ENCODE measurements at regions not wholly inside any gene's neighbourhood (a gene's known extent, or its start where the extent isn't known, plus 50 kb on each side); places are given as distances from the start of the nearest gene placed in this dataset.
"Not testable (repeated sequence)": the region's sequence is repeated elsewhere in the genome, so short reads cannot be mapped to it uniquely, and the experiment has no call there.

- peak; percentile 44 for DNase-seq (ENCODE audit: low spot score)
These were observed 142.4 kb downstream of the ZFP64 start for GRCh38 chr20:52049001-52049731.

DNA sequence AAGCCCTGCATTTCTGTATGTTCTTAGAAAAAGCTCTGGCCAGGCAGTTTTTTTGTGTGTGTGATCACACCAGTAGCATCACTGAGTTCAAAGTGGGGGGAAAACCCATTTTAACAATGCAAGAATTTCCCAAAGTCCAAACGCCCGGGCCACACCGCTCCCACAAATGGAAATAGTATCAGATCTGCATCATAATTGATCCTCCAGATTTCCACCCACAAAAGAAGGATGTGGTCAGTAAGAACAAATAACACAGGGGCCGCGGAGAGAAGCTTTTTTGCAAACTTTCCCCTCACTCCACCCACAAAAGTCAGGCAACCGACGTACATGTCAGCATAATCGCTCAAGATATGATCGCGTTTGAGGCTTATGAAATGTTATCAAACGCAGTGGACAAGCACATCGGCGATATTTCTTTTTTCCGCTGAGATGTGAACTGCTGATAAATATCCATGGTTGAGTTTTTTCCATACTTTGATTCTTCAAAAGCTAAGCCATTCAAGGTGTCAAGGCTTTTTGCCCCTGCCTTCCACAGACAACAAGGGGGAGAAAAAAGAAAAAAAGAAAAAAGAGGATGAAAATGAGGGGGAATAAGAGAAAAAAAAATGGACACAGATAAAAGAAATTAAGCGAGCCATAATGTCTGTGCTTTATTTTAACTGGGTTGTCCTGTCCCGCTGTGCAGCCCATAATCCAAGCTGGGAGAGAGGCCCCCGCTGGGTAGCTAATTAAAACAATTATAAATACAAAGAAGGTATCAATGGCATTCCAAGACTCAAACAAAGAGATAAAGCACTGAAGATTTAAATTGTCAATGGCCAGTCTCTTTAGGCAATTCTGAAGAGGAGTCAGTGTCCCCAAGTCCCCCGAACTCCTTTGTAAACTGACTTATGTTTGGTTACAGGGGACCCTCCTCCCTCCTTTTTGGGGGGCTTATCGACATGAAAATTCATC, 143.5 kb downstream of the ZFP64 start:
- DNase-seq (ENCODE audit: low spot score): peak; percentile 5

GRCh38 chr20:52041966-52042365, 149.6 kb downstream of the ZFP64 start:
- no peak for DNase-seq (ENCODE audit: low spot score)

- no peak for DNase-seq (ENCODE audit: low spot score)
These were observed 151.8 kb downstream of the ZFP64 start for GRCh38 chr20:52039790-52040189.

- not testable (repeated sequence) for DNase-seq (ENCODE audit: low spot score)
These were observed 152.9 kb downstream of the ZFP64 start for GRCh38 chr20:52038632-52039031.

- DNase-seq (ENCODE audit: low spot score): no peak
These were observed 154.2 kb downstream of the ZFP64 start for GRCh38 chr20:52037370-52037769.

GRCh38 chr20:52035977-52036376, 155.6 kb downstream of the ZFP64 start:
- no peak for DNase-seq (ENCODE audit: low spot score)

GRCh38 chr20:52035498-52035897, 156.1 kb downstream of the ZFP64 start:
- no peak for DNase-seq (ENCODE audit: low spot score)

DNA sequence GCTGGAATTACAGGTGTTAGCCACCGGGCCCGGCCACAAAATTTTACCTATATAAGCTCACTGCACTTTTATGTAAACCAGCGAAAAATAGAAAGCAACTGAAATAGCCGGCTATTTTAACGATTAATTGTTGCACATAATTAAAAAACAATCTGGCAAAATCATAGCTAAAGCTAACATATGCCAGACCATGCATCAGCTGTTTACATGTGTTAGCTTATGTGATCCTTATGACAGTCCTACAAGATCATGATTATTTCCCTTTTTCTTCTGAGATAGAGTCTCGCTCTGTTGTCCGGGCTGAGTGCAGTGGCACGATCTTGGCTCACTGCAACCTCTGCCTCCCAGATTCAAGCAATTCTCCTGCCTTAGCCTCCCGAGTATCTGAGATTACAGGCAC, 157.0 kb downstream of the ZFP64 start:
- no peak for DNase-seq (ENCODE audit: low spot score)

DNA sequence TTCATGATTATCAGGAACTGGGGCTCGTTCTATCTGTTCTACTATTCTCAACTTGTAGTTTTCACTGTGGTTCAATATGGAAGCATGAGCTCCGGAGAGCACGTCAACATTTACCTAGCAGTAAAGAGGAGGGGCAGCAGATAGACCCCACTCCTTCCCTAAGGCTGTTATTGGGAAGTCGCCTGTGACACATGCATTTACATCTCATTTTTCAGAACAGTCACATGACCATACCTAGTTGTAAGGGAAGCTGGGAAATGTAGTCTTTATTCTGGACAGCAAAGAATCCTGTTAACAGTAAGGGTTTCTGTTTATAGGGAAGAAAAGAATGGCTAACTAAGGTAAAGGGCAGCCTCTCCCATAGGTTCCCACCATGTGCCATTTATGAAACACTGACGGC, 158.3 kb downstream of the ZFP64 start:
- no peak for DNase-seq (ENCODE audit: low spot score)

- not testable (repeated sequence) for DNase-seq (ENCODE audit: low spot score)
These were observed 159.3 kb downstream of the ZFP64 start for GRCh38 chr20:52032304-52032683.

GRCh38 chr20:52031563-52032303, 159.8 kb downstream of the ZFP64 start:
- DNase-seq (ENCODE audit: low spot score): peak; percentile 74

GRCh38 chr20:52031206-52031562, 160.4 kb downstream of the ZFP64 start:
- no peak for DNase-seq (ENCODE audit: low spot score)

GRCh38 chr20:52029129-52029528, 162.4 kb downstream of the ZFP64 start:
- DNase-seq (ENCODE audit: low spot score): not testable (repeated sequence)

DNA sequence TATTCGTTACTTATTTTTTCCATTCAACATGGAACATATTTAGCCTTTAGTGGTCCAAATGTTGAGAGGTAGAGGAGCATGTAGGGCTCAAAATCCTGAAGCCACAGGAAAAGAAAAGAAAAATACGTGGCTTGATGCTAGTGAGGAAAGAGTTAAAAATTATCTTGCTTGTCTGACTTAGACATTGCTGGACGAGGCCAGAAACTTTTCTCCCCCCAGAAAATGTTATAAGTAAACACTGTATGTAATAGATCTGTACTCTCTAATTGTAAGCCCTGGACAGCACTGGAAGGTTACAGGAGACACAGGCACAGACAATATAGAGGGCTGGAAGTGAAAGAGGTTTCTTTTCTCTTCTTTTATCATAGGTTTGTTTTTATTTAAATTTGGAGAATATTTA, 165.6 kb downstream of the ZFP64 start:
- DNase-seq (ENCODE audit: low spot score): no peak

- no peak for DNase-seq (ENCODE audit: low spot score)
These were observed 172.3 kb downstream of the ZFP64 start for GRCh38 chr20:52019313-52019712.

DNA sequence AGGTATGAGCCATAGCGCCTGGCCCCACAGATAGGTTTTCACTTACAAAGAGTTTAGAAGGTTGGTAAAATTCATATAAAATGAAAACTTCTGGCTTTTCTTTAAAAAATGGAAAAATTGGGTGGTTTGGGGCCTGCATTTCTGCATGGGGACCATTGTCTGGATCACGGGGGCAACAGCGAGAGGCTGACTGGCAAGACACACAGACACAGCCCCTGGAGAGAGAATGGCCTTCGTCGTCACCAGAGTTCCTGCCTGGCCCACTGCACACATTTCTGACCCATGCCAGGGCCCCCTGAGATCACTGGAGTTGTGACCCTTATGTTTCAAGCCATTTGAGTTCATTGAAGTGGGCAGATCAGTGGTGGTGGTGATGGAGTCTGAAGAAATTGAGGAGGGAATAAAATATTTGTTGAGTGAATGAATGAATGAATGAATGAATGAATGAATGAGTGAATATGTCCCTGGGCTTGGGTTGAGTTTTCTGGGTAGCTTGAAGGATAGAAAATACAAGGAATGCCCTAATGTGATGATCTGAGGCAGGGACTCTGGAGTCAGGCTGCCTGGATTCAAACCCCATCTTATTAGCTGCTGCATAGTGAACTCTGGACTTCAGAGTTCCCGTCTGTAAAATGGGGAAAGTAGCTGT, 173.8 kb downstream of the ZFP64 start:
- no peak for DNase-seq (ENCODE audit: low spot score)

GRCh38 chr20:52016022-52016421, 175.6 kb downstream of the ZFP64 start:
- DNase-seq (ENCODE audit: low spot score): no peak

GRCh38 chr20:52015155-52015554, 176.4 kb downstream of the ZFP64 start:
- DNase-seq (ENCODE audit: low spot score): no peak

- DNase-seq (ENCODE audit: low spot score): no peak
These were observed 179.5 kb downstream of the ZFP64 start for GRCh38 chr20:52012079-52012478.

DNA sequence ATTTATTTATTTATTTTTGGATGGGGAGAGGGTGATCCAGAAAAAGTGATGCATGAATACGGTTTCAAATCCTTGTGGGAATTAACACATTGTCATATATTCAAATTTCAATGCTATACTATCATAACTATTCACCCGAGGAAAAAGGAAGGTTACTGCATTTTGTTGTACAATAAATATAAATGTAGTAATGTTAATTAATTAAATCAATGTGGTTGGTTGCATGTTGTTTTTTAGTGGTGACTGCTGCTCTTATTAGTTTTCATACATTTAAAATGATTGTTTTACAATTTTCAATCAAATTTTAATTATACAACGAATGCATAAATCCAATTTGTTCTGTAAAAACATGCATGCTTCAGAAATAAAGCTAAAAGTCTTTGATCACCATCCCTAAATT, 180.5 kb downstream of the ZFP64 start:
- DNase-seq (ENCODE audit: low spot score): no peak

GRCh38 chr20:52010541-52010940, 181.0 kb downstream of the ZFP64 start:
- no peak for DNase-seq (ENCODE audit: low spot score)
